Iris pigment epithelial cell (primary cell): ENCODE measurements at regions not wholly inside any gene's neighbourhood (a gene's known extent, or its start where the extent isn't known, plus 50 kb on each side); places are given as distances from the start of the nearest gene placed in this dataset.
"Not testable (repeated sequence)": the region's sequence is repeated elsewhere in the genome, so short reads cannot be mapped to it uniquely, and the experiment has no call there.

Experiments used
- DNase-seq: peaks from one replicate; pipeline ENCODE4 v3.0.0-alpha.2; 2011; ENCODE audit warnings: low read depth

DNA sequence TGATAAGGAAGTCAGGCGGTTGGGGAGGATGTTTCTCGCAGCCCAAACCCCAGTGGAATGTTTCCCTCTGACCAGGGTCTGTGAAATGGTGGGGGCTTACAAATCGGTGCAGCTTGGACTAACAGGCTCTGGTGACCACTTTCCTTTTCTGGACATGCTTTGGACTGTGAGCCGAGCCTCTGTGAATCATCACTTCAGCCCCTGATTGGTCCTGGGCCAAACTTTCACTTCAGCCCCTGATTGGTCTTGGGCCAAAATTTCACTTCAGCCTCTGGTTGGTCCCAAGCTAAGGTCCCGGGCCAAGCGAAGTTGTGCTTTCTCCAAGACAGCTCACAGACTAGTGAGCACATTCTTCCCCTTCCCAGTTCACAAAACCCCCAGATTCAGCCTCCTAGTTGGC lies 223.7 kb upstream of the ANKRD20A1 start:
- not testable (repeated sequence) for DNase-seq

DNA sequence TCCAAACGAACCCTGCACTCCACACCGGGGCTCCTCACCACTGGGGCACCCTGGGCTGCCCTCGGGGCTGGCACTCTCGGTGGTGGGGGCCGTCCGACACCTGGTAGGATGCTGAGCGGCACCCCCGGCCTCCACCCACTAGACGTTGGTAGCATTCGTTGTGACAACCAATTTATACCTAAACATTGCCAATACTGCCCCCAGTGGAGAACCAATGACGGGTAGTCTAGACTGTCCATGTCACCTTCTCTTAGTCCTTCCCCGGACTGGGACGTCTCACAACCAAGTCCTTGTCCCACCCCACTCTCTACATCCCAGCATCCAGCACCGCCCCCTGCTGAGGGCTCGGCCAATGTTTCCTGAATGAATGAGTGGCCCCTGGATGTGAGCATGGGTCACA lies 246.8 kb upstream of the ANKRD20A1 start:
- not testable (repeated sequence) for DNase-seq

DNA sequence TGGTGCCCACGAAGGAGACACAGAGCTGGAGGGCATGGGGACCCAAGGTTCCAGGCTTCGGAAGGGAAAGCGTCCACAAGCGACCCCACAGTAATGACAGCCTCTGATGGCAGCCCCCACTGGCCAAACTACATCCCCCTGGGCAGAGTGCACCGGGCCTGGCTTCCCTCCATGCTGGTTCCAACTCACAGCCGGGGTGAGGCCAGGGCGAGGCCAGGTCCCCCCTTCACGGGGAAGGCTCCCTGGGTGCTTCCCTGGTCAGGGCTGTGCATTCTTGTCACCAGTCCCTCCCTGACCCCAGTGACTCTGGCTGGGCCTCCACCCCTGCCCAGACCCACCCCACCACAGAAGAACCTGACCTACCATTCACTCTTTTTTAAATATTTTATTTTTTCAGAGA lies 248.9 kb upstream of the ANKRD20A1 start:
- DNase-seq = not testable (repeated sequence)

DNA sequence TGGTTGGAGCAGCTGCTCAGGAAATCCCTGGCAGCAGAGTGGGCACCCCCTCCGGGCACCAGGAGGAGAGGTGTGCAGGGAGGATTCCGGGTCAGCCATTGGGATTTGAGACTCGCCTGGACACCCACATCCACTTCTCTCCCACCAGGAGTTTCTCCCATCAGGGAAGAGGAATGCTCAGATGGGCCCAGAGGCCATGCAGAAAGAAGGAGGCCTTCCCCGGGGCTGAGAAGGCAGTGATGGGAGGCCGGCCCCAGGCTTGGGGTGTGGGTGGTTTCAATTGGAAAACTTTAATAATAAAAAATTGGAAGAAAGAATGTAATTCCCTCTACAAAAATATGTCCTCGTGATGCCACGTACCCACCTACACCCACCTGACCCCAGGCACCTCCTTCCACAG lies 249.3 kb upstream of the ANKRD20A1 start:
- not testable (repeated sequence) for DNase-seq

DNA sequence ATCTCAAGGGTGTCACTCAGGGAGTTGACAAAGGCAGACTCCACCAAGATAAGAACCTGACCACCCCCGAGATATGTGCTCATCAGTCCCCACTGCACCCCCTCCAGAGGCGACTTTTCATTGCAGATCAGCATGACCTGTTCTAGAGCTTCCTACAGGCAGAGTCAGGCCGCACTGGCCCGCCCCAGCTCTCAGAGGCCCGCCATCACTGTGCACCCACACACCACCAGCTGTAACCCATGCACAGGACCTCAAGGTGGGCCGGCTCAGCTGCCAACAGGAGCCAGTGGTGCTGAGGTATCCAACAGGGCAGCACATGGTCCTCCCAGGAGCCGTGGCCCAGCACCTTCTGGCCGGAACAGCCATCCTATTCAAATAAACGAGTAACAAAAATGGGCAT lies 253.6 kb upstream of the ANKRD20A1 start:
- not testable (repeated sequence) for DNase-seq

DNA sequence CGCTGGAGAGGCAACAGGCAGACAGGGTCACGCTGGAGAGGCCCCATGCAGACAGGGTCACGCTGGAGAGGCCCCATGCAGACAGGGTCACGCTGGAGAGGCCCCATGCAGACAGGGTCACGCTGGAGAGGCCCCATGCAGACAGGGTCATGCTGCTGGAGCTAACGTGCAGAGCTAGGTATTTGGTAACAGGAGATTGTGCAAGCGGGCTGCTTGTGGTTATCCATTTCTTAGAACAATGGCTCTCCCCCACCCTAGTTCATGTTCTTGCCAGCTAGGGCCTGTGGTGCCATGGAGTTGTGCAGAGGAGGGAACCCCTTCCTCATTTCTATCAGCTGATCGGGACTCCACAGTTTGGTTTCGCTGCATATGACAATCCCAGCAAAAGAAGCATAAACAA lies 255.1 kb upstream of the ANKRD20A1 start:
- DNase-seq = not testable (repeated sequence)

DNA sequence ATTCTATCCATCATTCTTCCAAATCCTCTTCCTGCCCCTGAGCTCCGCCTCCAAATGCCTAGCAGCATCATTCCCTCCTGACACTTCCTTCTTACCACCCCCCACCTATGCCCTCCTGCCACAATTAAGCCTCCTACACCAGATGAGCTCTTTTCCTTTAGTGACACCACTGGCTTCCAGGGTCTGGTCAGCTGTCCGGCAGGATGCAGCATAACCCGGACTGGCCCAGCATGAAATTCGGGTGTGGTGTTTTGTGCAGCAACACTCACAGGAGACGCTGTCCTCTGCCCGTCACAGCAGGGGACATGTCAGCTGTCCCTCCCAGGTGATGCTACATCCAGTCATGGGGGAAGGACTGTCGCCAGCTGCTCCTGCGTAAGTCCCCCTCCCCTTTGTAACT lies 266.3 kb upstream of the ANKRD20A1 start:
- DNase-seq = not testable (repeated sequence)

DNA sequence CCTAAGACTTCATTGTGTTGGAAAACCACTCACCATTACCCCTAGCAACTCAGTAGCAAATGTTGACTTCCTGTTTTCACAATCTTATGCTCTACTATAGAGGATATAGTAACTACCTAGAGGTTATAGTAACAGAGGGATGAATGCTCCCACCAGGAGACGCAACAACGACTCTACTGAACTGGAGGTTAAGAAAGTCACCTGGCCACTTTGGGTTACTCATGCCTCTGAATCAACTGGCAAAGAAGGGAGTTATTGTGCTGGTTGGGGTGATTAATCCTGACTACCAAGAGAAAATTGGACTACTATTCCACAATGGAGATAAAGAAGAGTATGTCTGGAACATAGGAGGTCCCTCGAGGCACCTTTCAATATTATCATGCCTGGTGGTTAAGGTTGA lies 302.9 kb upstream of the ANKRD20A1 start:
- DNase-seq = not testable (repeated sequence)

DNA sequence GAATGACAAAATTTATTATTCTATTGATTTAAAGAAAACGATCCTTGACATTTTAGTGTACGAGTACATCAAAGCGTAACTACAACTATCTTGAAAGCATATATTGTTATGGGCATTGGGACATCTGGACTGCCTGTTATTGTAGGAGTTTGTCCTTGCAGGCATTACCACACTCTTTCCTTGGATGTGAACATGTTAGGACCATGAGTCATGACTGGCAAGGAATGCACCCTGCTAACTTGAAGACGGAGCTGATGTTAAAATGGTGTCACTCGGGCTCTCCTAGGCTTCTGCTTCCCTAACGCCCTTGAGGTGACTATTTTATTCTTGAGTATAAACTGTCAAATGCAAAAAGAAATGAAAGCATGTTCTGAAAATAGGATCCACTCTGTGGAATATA lies 308.7 kb upstream of the ANKRD20A1 start:
- DNase-seq = not testable (repeated sequence)

DNA sequence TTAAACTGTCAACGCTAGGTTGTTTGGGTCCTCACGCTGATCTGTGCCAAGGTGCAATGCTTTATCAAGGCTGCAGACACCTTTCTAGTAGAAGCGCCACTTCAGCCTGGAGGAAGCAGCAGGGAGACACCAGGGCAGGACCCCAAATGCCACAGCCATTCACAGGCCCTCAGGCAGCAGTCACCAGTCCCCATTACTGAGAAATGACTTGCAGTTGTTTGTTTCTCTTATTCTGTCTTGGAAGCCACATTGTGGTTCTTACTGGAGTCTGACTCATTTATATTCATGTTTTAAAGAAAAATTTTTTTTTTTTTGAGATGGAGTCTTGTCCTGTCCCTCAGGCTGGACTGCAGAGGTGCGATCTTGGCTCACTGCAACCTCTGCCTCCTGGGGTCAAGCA lies 328.9 kb upstream of the ANKRD20A1 start:
- not testable (repeated sequence) for DNase-seq

DNA sequence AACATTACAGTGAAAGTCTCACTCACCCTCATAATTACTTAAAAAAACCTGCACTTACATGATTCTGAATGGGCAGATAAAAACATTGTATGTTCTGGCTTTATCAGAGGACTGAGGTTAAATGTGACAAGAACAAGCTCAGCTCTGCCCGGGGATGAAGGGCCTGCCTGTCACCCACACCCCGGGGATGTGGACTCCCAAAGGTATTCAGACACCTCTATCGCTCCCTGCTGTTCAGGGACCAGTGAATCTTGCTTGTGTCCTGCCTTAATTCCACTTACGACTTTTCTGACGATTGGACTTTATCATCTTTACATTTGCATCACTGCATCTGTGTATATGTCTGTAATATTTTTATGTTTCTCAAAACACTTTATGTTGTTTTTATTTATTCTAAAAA lies 341.8 kb upstream of the ANKRD20A1 start:
- DNase-seq = not testable (repeated sequence)

DNA sequence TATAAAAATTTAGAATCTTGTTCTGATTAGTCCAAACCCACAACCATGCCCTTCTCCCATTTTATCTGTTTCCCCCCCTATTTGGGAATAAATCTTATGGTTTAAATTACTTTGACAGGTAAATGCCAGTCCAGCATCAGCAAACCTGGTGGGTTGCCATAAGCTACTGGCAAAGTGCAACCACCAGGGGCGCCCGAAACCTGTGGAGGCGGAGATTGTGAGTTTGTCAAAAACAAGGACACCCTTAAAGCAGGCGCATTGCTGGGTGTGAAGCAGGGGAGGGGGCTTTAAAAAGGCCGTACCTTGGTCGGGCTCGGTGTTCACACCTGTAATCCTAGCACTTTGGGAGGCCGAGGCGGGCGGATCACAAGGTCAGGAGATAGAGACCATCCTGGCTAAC lies 344.1 kb upstream of the ANKRD20A1 start:
- not testable (repeated sequence) for DNase-seq

DNA sequence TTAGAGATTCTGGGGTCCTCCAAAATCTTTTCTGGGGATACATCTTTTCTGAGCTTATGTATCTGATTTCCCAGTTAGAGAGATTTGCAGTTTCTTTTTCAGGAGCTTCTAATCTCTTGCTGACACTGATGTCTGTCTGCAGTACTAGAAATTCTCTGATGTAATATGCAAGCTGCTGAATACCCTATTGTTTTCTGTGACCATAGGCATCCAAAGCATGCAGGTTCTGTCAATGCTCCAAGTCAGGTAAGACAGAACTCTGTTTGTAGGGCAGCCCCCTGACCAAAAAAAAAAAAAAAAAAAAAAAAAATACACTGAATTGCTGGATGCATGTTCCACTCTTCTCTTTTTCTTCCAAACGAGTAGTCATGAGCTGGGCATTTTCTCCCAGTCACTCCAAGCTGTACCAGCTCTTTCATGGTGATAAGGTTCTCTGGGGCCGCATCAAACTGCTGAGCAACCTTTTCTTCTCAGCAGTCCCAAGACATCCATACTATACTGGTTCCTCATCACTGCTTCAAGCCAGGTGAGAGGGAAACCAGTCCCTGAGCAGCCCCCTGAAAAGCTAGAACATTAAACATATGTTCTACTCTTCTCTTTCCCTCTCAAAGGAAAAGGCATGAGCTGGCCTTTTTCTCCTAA lies 354.9 kb upstream of the ANKRD20A1 start:
- not testable (repeated sequence) for DNase-seq

DNA sequence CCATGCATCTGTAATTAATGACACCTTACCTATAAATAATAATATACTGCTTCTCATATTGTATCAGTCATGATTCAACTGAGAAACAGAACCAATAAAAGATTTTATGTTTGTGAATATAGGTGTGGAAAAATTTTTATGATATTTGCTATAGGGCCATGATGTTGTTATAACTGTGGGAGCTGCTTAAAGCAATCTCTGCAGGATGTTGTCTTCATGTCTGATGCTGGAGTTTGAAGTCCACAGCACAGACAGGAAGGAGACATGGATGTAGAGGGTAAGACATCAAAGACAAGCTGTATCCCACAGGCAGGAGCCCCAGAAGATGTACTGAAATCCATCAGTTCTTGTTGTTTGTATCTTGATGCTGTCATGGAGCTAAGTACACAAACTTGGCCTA lies 366.7 kb upstream of the ANKRD20A1 start:
- DNase-seq = not testable (repeated sequence)

DNA sequence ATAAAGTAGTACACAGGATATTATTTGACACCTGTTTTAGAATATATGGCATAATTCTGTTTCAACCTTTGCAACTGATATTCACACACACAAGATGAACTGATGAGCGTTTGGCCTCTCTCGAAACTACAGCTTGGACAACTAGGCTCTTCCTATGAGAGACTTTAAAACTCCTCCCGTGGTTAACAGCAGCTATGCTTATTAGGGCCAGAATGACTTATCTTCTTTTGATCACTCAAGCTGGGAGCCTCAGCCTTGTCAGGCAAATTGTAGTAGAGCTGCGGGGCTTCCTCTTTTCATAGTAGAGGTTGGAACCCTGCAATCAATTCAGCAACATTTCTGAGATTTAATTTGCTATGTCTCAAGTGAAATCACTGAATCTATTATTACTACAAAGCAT lies 381.3 kb upstream of the ANKRD20A1 start:
- DNase-seq = not testable (repeated sequence)

DNA sequence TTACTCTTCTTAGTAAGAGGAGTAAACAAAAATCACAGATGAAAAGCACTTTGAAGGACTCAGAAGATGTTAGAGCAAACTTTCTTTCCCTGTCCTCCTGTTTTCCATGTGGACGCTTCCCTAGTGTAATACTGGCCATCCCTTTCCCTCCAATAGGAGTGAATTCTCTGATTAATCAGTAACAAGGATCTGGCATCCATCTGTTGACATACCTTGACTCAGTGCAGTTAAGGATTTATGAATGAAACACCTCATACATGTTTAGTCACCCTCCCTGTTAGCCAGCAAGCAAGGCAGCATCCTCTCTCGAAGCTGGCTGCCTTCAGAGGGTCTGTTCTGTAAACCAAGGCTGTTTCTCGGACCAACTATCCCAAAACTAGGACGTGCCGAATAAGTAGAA lies 388.0 kb upstream of the ANKRD20A1 start:
- not testable (repeated sequence) for DNase-seq

DNA sequence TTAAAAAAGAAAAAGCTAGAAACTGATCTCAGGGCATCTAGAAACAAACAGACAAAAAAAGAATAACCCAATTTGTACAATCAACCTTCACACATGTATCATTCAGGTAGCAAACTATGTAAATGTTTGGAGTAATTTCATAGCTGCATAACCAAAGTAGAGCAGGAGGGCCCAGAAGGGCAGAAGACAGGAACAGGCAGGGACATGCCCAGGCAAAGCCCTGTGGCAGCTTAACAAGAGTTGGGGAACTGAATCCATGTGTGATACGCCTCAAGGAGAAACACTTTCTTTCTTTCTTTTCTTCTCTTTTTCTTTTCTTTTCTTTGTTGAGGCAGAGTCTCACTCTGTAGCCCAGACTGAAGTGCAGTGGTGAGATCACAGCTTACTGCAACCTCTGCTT lies 390.4 kb upstream of the ANKRD20A1 start:
- not testable (repeated sequence) for DNase-seq

DNA sequence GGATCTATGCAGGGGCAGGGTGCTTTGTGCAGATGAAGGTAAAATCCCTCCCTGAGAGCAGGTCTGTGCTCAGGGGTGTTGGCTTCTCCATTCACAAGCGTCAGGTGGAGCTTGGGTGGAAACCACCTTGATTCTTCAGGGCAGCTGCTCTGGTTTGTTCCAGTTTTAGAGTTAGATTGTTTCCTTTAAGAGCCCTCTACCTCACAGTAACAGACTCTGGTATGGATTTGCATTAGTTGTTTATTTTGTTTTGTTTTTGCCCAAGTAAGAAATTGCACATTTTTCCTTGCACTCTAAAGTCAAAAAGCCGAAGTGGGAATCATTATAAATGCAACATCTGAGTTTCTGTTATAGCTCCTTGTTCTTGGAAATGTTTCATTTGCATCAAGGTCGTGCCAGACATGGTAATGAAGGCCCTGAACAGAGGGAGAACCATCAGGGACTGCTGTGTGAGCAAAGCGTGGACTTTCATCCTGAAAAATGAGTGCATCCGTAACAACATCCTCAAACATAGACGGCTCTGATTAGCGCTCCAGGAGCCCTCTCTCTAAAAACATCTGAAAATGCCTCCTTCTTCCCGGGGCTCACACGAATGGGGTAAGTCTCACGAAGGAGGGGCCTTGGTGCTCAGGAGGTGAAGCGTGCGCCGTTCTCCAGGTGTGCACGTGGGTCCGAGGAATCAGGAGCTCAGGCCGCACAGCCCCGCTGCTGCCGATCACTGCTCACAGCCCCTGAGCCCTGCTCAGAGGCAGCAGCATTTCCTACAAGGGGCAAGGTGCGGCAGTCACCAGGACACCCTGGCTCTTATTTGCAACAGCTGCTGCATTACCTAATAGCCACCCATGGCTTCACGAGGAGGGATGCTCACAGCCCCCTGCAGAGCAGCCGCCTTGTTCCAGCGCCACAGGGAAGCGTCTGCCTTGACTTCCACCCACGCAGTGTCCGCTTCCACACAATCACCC lies 396.7 kb upstream of the ANKRD20A1 start:
- not testable (repeated sequence) for DNase-seq

DNA sequence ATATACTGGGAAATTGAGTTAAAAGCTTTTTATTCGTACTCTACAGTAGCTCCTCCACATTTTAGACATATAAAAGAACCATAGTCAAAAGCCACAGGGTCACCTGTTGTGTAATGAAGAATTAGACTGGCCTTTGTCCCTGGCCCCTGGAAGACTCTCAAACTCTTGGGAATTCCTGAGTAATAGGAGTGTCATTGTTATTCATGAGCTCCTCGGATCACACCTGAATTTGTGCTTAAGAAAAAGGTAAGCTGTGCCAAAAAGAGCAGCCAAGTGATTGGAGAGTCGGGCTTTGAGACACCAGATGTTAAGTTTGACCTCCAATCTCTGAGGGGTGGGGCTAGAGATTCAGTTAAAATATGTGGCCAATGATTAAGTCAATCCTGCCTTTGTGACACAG lies 405.8 kb upstream of the ANKRD20A1 start:
- DNase-seq = not testable (repeated sequence)

DNA sequence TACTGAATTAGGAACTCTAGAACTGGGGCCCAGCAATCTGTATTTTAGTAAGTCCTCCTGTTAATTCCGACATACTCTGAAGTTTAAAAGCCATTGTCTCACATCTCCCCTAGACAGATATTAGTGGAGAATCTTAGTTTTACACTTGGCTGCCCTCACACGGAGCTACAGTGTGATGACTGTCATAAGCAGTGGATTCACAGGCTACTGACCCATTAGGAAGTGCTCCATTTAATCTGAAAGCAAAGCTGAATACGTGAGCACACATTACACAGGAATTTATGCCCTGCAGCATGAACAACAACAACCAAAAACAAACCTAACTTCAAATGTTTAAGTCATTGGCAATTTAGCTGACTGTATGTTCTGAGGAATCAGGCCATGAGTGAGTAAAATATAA lies 416.4 kb upstream of the ANKRD20A1 start:
- not testable (repeated sequence) for DNase-seq

DNA sequence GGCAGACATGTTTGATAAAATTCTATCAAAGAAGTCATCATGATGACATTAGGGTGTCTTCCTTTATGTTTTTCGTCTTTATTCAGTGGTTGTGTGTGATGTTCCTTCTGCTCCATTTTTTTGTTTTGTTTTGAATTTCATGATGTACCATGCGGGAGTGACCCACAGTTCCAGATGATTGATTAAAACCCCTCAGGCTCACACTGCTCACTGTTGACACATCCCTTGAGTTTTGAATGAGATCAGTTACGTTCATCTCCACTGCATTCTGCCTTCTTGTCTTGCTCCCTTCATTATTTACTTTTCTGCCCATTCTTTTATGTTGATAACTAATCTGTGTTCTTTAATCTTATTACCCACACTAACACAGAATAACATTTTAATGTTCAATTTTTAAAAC lies 421.7 kb upstream of the ANKRD20A1 start:
- DNase-seq = not testable (repeated sequence)

DNA sequence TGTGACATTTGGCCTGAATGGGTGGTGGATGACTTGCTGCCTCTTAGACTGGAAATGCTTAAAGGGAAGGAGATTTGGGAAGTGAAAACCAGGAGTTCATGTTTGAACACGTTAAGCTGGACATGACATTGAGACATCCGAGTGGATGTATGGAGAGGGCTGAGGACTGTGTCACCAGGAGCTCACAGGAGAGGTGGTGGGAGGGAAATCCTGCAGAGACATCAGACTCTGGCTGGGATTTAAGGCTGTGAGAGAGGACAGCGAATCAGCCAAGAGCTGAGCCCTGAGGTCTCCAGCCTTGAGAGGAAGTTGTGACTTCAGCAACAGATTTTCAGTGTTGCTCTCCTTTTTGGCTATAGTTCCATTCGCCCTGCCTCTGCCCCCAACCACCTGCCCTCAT lies 432.5 kb upstream of the SPATA31A3 start:
- not testable (repeated sequence) for DNase-seq
